HG03469 (cell line): ENCODE measurements at regions not wholly inside any gene's neighbourhood (a gene's known extent, or its start where the extent isn't known, plus 50 kb on each side); places are given as distances from the start of the nearest gene placed in this dataset.
"Not testable (repeated sequence)": the region's sequence is repeated elsewhere in the genome, so short reads cannot be mapped to it uniquely, and the experiment has no call there.

Experiments used
- ATAC-seq: cut with Tn5 transposase; IDR thresholded peaks from one replicate; pipeline ENCODE4 v1.9.1; 2021; ENCODE audit warnings: mild to moderate bottlenecking, moderate library complexity, moderate number of reproducible peaks; ENCODE audit not compliant: unreplicated experiment

GRCh38 chr1:55896210-55896609 is 681.0 kb upstream of the USP24 start:
- no peak for ATAC-seq

GRCh38 chr1:55894521-55894920 is 679.4 kb upstream of the USP24 start:
- no peak for ATAC-seq

GRCh38 chr1:55893155-55893554 is 678.0 kb upstream of the USP24 start:
- ATAC-seq = no peak

GRCh38 chr1:55888685-55889317 is 673.6 kb upstream of the USP24 start:
- ATAC-seq = no peak

GRCh38 chr1:55886856-55887712 is 671.9 kb upstream of the USP24 start:
- ATAC-seq = no peak

- no peak for ATAC-seq
Observed at GRCh38 chr1:55885619-55886018, 670.5 kb upstream of the USP24 start.

GRCh38 chr1:55882931-55883330 is 667.8 kb upstream of the USP24 start:
- ATAC-seq = no peak

- no peak for ATAC-seq
Observed at GRCh38 chr1:55879346-55879745, 664.2 kb upstream of the USP24 start.

- ATAC-seq = no peak
Observed at GRCh38 chr1:55877437-55878232, 662.5 kb upstream of the USP24 start.

GRCh38 chr1:55876276-55877060 is 661.3 kb upstream of the USP24 start:
- no peak for ATAC-seq

GRCh38 chr1:55870106-55870505 is 654.9 kb upstream of the USP24 start:
- no peak for ATAC-seq

GRCh38 chr1:55869065-55869464 is 653.9 kb upstream of the USP24 start:
- ATAC-seq = no peak

GRCh38 chr1:55868026-55868425 is 652.9 kb upstream of the USP24 start:
- no peak for ATAC-seq

- no peak for ATAC-seq
Observed at GRCh38 chr1:55867304-55867843, 652.2 kb upstream of the USP24 start.

- ATAC-seq = not testable (repeated sequence)
Observed at GRCh38 chr1:55865778-55866177, 650.6 kb upstream of the USP24 start.

GRCh38 chr1:55864251-55864650 is 649.1 kb upstream of the USP24 start:
- no peak for ATAC-seq

- ATAC-seq = no peak
Observed at GRCh38 chr1:55861676-55862340, 646.6 kb upstream of the USP24 start.

GRCh38 chr1:55860798-55861519 is 645.8 kb upstream of the USP24 start:
- no peak for ATAC-seq

GRCh38 chr1:55860326-55860725 is 645.2 kb upstream of the USP24 start:
- no peak for ATAC-seq
